MCF 10A (cell line): ENCODE measurements at regions not wholly inside any gene's neighbourhood (a gene's known extent, or its start where the extent isn't known, plus 50 kb on each side); places are given as distances from the start of the nearest gene placed in this dataset.

Source experiments
- BruUV-seq: library from RNA; stranded (reverse); fragments of 400-500 nt; replicated peaks from 2 replicates; lab custom pipeline; 2021; lab: Mats Ljungman, UMichigan
- CTCF ChIA-PET: fragments of 300-600 bp; sonication (Branson Sonifier 250); formaldehyde crosslinking; extraction: SDS; loops from one replicate; lab custom pipeline; 2021; ENCODE audit warnings: antibody characterized with exemption, inconsistent platforms; lab: Yijun Ruan, JAX
- POLR2A ChIA-PET: fragments of 300-600, 350-650 bp; sonication (Branson Sonifier 250); formaldehyde crosslinking; extraction: SDS; loops from one replicate; lab custom pipeline; 2020; ENCODE audit warnings: antibody characterized with exemption, inconsistent platforms; lab: Yijun Ruan, JAX
- DNase-seq: peaks from one replicate; pipeline ENCODE4 v3.0.0-alpha.2; 2018; ENCODE audit not compliant: unreplicated experiment
- H3K27ac Mint-ChIP-seq: one replicate; pipeline ENCODE4 v1.8.0; 2022; ENCODE audit warnings: mild to moderate bottlenecking, low read depth, mixed read lengths; ENCODE audit not compliant: unreplicated experiment
- H3K27me3 Mint-ChIP-seq: one replicate; pipeline ENCODE4 v1.8.0; 2022; ENCODE audit warnings: mixed read lengths; ENCODE audit not compliant: insufficient read depth, unreplicated experiment
- H3K36me3 Mint-ChIP-seq: one replicate; pipeline ENCODE4 v1.8.0; 2022; ENCODE audit warnings: mild to moderate bottlenecking, moderate library complexity, mixed read lengths; ENCODE audit not compliant: insufficient read depth, unreplicated experiment
- H3K4me1 Mint-ChIP-seq: one replicate; pipeline ENCODE4 v1.8.0; 2022; ENCODE audit warnings: mixed read lengths; ENCODE audit not compliant: insufficient read depth, unreplicated experiment
- H3K4me3 Mint-ChIP-seq: one replicate; pipeline ENCODE4 v1.8.0; 2022; ENCODE audit warnings: mild to moderate bottlenecking, moderate library complexity, mixed read lengths; ENCODE audit not compliant: unreplicated experiment
- H3K9me3 Mint-ChIP-seq: one replicate; pipeline ENCODE4 v1.8.0; 2022; ENCODE audit warnings: mixed read lengths; ENCODE audit not compliant: unreplicated experiment
- intact Hi-C: fragments of 100-400 bp; cut with micrococcal nuclease; formaldehyde crosslinking; loops from 2 replicates; pipeline ENCODE4 v1.14.1; 2022
- TF ChIP-seq, protein P1 (sequence below): fragments of 200-600 bp; IDR thresholded peaks from one replicate; pipeline ENCODE4 v1.8.0; 2022; ENCODE audit warnings: antibody characterized with exemption, mild to moderate bottlenecking; ENCODE audit not compliant: unreplicated experiment

DNA sequence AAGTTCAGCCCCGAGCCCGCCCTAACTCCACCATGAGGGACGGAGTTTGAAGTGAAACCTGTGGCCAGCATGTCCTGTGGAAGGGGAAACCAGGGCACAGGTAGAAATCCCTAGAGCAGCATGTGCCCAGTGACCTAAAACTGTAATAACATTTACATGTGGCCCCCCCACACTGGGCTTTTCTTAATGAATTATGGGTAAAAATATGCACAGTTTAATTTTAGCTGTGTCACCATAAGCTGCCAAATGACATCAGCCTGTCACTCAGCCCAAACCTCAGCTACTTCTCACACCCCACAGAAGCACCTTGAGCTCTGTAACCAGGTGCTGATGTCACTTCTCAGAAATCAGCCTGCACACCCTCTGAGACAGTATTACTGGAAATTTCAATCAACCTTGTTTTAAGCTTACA lies 50.0 kb upstream of the SLC19A1 start:
- no peaks in the 10 kb centered on the region for H3K4me1 Mint-ChIP-seq
- H3K4me3 Mint-ChIP-seq, result no peak overlapping the region
- no TSS peak for BruUV-seq
- ChIA-PET CTCF (interaction anchor here (0.7 kb wide), 1 partner anchor 52 kb away, joined by 3 read pairs; no protein-coding TSS in a partner anchor), POLR2A (interaction anchor here (0.6 kb wide), 1 partner anchor 32 kb away, joined by 3 read pairs; no protein-coding TSS in a partner anchor)
- TF ChIP-seq, protein P1, sequence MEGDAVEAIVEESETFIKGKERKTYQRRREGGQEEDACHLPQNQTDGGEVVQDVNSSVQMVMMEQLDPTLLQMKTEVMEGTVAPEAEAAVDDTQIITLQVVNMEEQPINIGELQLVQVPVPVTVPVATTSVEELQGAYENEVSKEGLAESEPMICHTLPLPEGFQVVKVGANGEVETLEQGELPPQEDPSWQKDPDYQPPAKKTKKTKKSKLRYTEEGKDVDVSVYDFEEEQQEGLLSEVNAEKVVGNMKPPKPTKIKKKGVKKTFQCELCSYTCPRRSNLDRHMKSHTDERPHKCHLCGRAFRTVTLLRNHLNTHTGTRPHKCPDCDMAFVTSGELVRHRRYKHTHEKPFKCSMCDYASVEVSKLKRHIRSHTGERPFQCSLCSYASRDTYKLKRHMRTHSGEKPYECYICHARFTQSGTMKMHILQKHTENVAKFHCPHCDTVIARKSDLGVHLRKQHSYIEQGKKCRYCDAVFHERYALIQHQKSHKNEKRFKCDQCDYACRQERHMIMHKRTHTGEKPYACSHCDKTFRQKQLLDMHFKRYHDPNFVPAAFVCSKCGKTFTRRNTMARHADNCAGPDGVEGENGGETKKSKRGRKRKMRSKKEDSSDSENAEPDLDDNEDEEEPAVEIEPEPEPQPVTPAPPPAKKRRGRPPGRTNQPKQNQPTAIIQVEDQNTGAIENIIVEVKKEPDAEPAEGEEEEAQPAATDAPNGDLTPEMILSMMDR, result no peak
- H3K9me3 Mint-ChIP-seq, result peaks cover 19% of the 10 kb centered on the region
- peaks cover 36% of the 10 kb centered on the region for H3K27me3 Mint-ChIP-seq
- H3K27ac Mint-ChIP-seq, result no peak overlapping the region
- no peaks in the 10 kb centered on the region for H3K36me3 Mint-ChIP-seq
- no peak for DNase-seq
- intact Hi-C loops, result no loop called here

DNA sequence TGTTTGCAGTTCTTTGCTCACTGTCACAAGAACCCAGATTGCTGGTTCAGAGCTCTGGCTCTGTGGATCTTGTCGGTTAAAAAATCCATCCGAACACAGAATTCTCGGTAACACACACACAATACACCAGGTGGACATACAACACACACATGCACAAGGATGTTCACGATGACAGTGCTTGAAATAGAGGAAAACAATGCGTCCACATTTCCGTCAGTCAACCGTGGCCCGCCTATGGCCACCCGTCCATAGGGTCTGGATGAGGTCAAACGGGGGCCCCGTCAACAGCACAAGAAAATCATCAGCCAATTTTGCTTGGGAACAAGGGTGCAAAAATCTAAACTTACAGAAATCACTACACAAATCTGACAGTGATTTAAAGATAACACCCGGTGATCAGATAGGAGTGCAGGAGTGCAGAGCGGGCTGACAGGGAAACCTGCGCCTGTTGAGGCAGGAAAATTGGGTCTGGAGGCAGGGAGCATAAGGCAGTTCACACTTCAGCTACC lies 50.4 kb upstream of the SLC19A1 start:
- Mint-ChIP-seq H3K4me3 (no peak overlapping the region), H3K9me3 (peaks cover 15% of the 10 kb centered on the region), H3K27me3 (peaks cover 36% of the 10 kb centered on the region), H3K36me3 (no peaks in the 10 kb centered on the region), H3K27ac (no peak overlapping the region), H3K4me1 (no peaks in the 10 kb centered on the region)
- CTCF ChIA-PET, result interaction anchor here (0.6 kb wide), 1 partner anchor 32 kb away, joined by 3 read pairs; no protein-coding TSS in a partner anchor
- TF ChIP-seq, protein P1, result no peak
- POLR2A ChIA-PET, result no interaction called here
- intact Hi-C loops, result no loop called here
- DNase-seq, result no peak
- BruUV-seq, result no TSS peak

DNA sequence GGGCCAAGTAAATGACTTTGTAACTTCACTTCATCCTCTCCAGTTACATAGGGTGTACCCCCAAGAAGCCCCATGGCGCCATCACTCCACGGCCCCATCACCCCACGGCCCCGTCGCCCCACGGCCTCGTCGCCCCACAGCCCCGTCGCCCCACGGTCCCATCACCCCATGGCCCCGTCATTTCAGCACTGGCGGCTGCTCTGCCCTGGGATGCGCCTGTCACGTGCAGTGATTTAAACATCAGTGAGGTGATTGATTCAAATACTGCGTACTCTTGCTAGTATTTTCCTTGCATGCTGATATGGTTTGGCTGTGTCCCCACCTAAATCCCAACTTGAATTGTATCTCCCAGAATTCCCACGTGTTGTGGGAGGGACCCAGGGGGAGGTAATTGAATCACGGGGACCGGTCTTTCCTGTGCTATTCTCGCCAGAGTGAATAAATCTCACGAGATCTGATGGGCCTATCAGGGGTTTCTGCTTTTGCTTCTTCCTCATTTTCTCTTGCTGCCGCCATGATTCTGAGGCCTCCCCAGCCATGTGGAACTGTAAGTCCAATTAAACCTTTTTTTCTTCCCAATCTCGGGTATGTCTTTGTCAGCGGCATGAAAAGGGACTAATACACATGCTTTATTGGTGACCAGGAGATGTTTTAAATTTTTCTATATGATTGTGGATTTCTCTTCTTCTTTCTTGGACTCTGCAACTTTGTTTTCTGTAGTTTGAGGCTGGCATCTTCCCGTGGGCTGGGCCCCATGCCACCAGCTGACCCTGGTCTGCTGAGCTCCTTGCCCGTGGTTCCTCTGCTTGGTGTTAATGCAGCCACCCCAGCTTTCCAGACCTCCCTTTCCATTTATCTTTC lies 50.1 kb upstream of the PCBP3 start:
- BruUV-seq, result no TSS peak
- CTCF ChIA-PET, result interaction anchor here (0.6 kb wide), 1 partner anchor 32 kb away, joined by 3 read pairs; no protein-coding TSS in a partner anchor

More for the DNA sequence above, 50.1 kb upstream of the PCBP3 start:
- Mint-ChIP-seq H3K27ac (no peak overlapping the region), H3K4me1 (no peaks in the 10 kb centered on the region), H3K9me3 (peaks cover 9% of the 10 kb centered on the region), H3K4me3 (no peak overlapping the region), H3K27me3 (peaks cover 34% of the 10 kb centered on the region), H3K36me3 (no peaks in the 10 kb centered on the region)
- TF ChIP-seq, protein P1, result no peak
- intact Hi-C loops, result no loop called here
- POLR2A ChIA-PET, result no interaction called here
- DNase-seq, result no peak
